ENCODE measurements at regions not wholly inside any gene's neighbourhood (a gene's known extent, or its start where the extent isn't known, plus 50 kb on each side); places are given as distances from the start of the nearest gene placed in this dataset.
"Not testable (repeated sequence)": the region's sequence is repeated elsewhere in the genome, so short reads cannot be mapped to it uniquely, and the experiment has no call there.

DNA sequence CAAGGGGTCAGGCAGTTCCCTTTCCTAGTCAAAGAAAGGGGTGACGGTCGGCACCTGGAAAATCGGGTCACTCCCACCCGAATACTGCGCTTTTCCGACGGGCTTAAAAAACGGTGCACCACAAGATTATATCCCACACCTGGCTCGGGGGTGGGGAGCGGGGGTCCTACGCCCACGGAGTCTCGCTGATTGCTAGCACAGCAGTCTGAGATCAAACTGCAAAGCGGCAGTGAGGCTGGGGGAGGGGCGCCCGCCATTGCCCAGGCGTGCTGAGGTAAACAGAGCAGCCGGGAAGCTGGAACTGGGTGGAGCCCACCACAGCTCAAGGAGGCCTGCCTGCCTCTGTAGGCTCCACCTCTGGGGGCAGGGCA, 1890.5 kb upstream of the FLRT2 start:
- H3K27ac ChIP-seq (ENCODE audit: low read depth, low read length); DNase-seq (ENCODE audit: low read depth in 4 of 6, low spot score in 6 of 6): not testable (repeated sequence)
- 90% methylated on average over 6 of the region's 18 CpGs for WGBS (ENCODE audit: insufficient coverage)

GRCh38 chr14:83646228-83646627, 1883.7 kb upstream of the FLRT2 start:
- H3K27ac ChIP-seq (ENCODE audit: low read depth, low read length), result no peak overlapping the region
- WGBS (ENCODE audit: insufficient coverage), result no CpG with 5 or more reads among the region's 1 CpG
- no peaks in the 10 kb centered on the region for H3K27me3 ChIP-seq (ENCODE audit: control insufficient read depth, insufficient read depth, low read length)

More for the DNA sequence above, 1890.5 kb upstream of the FLRT2 start:
- not testable (repeated sequence) for H3K9me3 ChIP-seq (ENCODE audit: control insufficient read depth, insufficient read depth, low read length); H3K36me3 ChIP-seq (ENCODE audit: control insufficient read depth, insufficient read depth, low read length); H3K27me3 ChIP-seq (ENCODE audit: control insufficient read depth, insufficient read depth, low read length); H3K4me1 ChIP-seq (ENCODE audit: control insufficient read depth, insufficient read depth, low read length); H3K4me3 ChIP-seq (ENCODE audit: low read depth, low read length)

DNA sequence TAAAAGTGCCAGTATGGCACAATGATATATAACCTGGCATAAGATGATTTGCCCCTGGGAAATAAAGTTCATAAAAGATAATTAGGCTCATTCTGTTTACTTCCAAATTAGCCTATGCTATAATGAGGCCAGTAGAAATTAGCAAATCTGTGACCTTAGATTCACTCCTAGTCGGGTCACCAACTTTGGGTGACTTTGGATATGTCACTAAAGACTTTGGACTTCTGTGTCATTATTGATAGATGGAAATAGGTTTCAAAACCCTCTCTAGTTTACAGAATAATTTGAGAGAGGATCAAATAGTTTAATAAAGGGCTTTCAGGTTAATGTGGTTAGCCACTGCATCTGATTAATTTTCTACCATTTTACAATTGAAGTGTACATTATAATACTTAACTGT, 1869.3 kb upstream of the FLRT2 start:
- DNase-seq (ENCODE audit: low read depth in 4 of 6, low spot score in 6 of 6), result no peak
- H3K27me3 ChIP-seq (ENCODE audit: control insufficient read depth, insufficient read depth, low read length), result no peaks in the 10 kb centered on the region
- H3K9me3 ChIP-seq (ENCODE audit: control insufficient read depth, insufficient read depth, low read length), result no peaks in the 10 kb centered on the region
- no peak overlapping the region for H3K4me3 ChIP-seq (ENCODE audit: low read depth, low read length)
- H3K36me3 ChIP-seq (ENCODE audit: control insufficient read depth, insufficient read depth, low read length), result no peaks in the 10 kb centered on the region
- H3K4me1 ChIP-seq (ENCODE audit: control insufficient read depth, insufficient read depth, low read length), result no peaks in the 10 kb centered on the region
- H3K27ac ChIP-seq (ENCODE audit: low read depth, low read length), result no peak overlapping the region
- WGBS (ENCODE audit: insufficient coverage), result 100% methylated on average over 1 of the region's 1 CpG

More at GRCh38 chr14:83646228-83646627, 1883.7 kb upstream of the FLRT2 start:
- H3K4me1 ChIP-seq (ENCODE audit: control insufficient read depth, insufficient read depth, low read length), result no peaks in the 10 kb centered on the region
- H3K36me3 ChIP-seq (ENCODE audit: control insufficient read depth, insufficient read depth, low read length), result no peaks in the 10 kb centered on the region
- H3K4me3 ChIP-seq (ENCODE audit: low read depth, low read length), result no peak overlapping the region
- DNase-seq (ENCODE audit: low read depth in 4 of 6, low spot score in 6 of 6), result peak in 2 of 6 donors; percentile 38 to 40
- H3K9me3 ChIP-seq (ENCODE audit: control insufficient read depth, insufficient read depth, low read length), result no peaks in the 10 kb centered on the region

DNA sequence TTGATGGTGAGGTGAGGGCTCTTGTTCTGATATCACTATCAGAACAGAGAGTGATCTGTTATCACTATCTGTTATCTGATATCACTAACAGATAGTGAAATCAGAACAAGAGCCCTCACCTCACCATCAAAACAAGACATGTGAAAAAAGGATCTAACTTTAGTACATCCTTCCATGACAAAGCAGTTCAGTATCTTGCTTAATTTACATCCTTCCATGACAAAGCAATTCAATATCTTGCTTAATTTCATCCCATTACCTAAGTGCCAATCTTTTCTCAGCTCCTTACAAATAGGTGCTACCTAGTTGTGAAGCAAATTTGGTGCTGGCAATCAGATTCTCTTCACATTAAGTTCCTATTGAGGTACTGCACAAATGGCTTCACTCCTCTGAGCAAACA, 1865.6 kb upstream of the FLRT2 start:
- DNase-seq (ENCODE audit: low read depth in 4 of 6, low spot score in 6 of 6), result no peak
- Histone ChIP-seq H3K4me1 (ENCODE audit: control insufficient read depth, insufficient read depth, low read length) (no peaks in the 10 kb centered on the region), H3K4me3 (ENCODE audit: low read depth, low read length) (no peak overlapping the region), H3K36me3 (ENCODE audit: control insufficient read depth, insufficient read depth, low read length) (no peaks in the 10 kb centered on the region), H3K27ac (ENCODE audit: low read depth, low read length) (no peak overlapping the region), H3K27me3 (ENCODE audit: control insufficient read depth, insufficient read depth, low read length) (no peaks in the 10 kb centered on the region), H3K9me3 (ENCODE audit: control insufficient read depth, insufficient read depth, low read length) (no peaks in the 10 kb centered on the region)

- Histone ChIP-seq H3K36me3 (ENCODE audit: control insufficient read depth, insufficient read depth, low read length) (no peaks in the 10 kb centered on the region), H3K4me3 (ENCODE audit: low read depth, low read length) (no peak overlapping the region), H3K27me3 (ENCODE audit: control insufficient read depth, insufficient read depth, low read length) (no peaks in the 10 kb centered on the region), H3K27ac (ENCODE audit: low read depth, low read length) (no peak overlapping the region), H3K9me3 (ENCODE audit: control insufficient read depth, insufficient read depth, low read length) (peaks cover 2% of the 10 kb centered on the region), H3K4me1 (ENCODE audit: control insufficient read depth, insufficient read depth, low read length) (no peaks in the 10 kb centered on the region)
- whole genome bisulfite sequencing (ENCODE audit: insufficient coverage), result no CpG with 5 or more reads among the region's 1 CpG
- DNase-seq (ENCODE audit: low read depth in 4 of 6, low spot score in 6 of 6), result no peak
Measured at GRCh38 chr14:83689265-83689664, 1840.7 kb upstream of the FLRT2 start.

DNA sequence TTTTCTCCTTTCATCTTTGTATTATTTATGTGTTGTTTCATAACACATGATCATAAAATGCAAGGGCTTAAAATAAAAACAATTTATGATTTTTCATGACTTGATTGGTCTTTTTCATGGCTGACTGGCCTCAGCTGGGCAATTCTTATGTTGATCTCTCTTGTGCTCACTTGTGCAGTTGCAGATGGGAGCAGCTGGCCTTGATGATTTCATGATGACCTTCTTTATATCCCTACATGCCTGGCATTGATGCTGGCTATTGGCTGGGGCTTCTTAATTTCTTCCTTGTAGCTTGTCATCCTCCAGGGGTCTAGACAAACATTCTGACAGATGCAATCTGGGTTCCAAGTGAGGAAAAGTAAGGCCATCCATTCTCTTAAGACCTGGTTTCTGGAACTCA, 1832.8 kb upstream of the FLRT2 start:
- H3K4me3 ChIP-seq (ENCODE audit: low read depth, low read length), result no peak overlapping the region
- H3K27me3 ChIP-seq (ENCODE audit: control insufficient read depth, insufficient read depth, low read length), result no peaks in the 10 kb centered on the region
- no peak for DNase-seq (ENCODE audit: low read depth in 4 of 6, low spot score in 6 of 6)
- no peaks in the 10 kb centered on the region for H3K9me3 ChIP-seq (ENCODE audit: control insufficient read depth, insufficient read depth, low read length)
- no peak overlapping the region for H3K27ac ChIP-seq (ENCODE audit: low read depth, low read length)
- no peaks in the 10 kb centered on the region for H3K36me3 ChIP-seq (ENCODE audit: control insufficient read depth, insufficient read depth, low read length)
- H3K4me1 ChIP-seq (ENCODE audit: control insufficient read depth, insufficient read depth, low read length), result no peaks in the 10 kb centered on the region

DNA sequence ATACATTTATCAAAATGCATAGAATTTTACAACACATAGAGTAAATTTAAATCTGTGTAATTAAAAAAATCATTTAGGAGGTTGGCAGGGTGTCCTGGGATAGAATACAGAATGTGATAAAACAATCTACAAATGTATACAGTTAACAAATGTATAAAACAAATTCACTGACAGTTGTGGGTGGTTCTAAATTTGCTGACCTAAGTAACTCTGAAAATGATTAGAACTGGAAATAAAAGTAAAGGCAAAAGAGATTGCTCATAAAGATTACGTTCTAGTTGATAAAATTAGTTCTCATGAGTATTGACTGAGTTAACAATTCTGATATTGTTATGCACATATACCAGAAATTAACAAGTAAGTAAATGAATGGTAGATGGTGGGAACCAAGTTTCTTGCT, 1827.3 kb upstream of the FLRT2 start:
- Histone ChIP-seq H3K4me3 (ENCODE audit: low read depth, low read length) (no peak overlapping the region), H3K27me3 (ENCODE audit: control insufficient read depth, insufficient read depth, low read length) (no peaks in the 10 kb centered on the region), H3K27ac (ENCODE audit: low read depth, low read length) (no peak overlapping the region), H3K36me3 (ENCODE audit: control insufficient read depth, insufficient read depth, low read length) (no peaks in the 10 kb centered on the region), H3K4me1 (ENCODE audit: control insufficient read depth, insufficient read depth, low read length) (no peaks in the 10 kb centered on the region), H3K9me3 (ENCODE audit: control insufficient read depth, insufficient read depth, low read length) (no peaks in the 10 kb centered on the region)
- no peak for DNase-seq (ENCODE audit: low read depth in 4 of 6, low spot score in 6 of 6)
- WGBS (ENCODE audit: insufficient coverage), result no CpG with 5 or more reads among the region's 1 CpG

DNA sequence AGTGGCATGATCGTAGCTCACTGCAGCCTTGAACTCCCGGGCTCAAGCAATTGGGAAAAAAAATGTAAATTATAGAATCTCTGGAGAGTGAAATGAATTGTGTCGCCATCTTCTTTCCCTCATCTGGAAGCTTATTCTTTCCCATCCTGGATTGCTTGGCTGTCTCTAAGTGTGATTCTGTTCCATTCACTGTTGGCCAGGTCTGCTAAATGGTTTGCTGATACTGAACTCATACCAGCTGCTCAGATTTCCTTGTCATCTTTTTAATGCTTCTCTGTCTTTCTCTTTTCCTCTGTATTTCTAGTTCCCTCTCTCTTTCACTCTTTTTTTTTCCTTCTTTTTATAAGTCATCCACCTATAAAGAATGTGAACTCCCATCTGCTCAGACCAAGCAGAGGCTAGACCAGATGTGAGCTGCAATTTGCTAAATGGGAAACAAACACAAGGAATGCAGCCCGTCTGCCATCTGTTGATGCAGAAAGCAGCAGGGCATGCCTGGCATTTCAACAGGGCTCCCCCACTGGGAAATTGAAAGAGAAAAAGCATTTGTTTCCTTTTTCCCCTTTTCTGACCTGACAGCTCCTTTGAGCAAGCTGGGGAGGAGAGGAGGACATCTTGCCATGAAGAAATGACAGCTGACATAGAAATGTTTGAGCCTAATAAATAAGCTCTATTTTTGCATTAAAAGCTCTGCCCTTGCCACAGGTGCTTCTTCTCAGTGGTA, 1823.6 kb upstream of the FLRT2 start:
- Histone ChIP-seq H3K9me3 (ENCODE audit: control insufficient read depth, insufficient read depth, low read length) (peaks cover 3% of the 10 kb centered on the region), H3K27ac (ENCODE audit: low read depth, low read length) (no peak overlapping the region), H3K36me3 (ENCODE audit: control insufficient read depth, insufficient read depth, low read length) (no peaks in the 10 kb centered on the region), H3K4me3 (ENCODE audit: low read depth, low read length) (no peak overlapping the region), H3K27me3 (ENCODE audit: control insufficient read depth, insufficient read depth, low read length) (no peaks in the 10 kb centered on the region), H3K4me1 (ENCODE audit: control insufficient read depth, insufficient read depth, low read length) (no peaks in the 10 kb centered on the region)
- DNase-seq (ENCODE audit: low read depth in 4 of 6, low spot score in 6 of 6), result peak in 4 of 6 donors; percentile 13 to 81 (median 48)
- 46% methylated on average over 2 of the region's 4 CpGs for WGBS (ENCODE audit: insufficient coverage)

GRCh38 chr14:83707056-83707455, 1822.9 kb upstream of the FLRT2 start:
- no peaks in the 10 kb centered on the region for H3K36me3 ChIP-seq (ENCODE audit: control insufficient read depth, insufficient read depth, low read length)
- no peak overlapping the region for H3K27ac ChIP-seq (ENCODE audit: low read depth, low read length)
- no peak for DNase-seq (ENCODE audit: low read depth in 4 of 6, low spot score in 6 of 6)
- 75% methylated on average over 1 of the region's 2 CpGs for WGBS (ENCODE audit: insufficient coverage)
- peaks cover 3% of the 10 kb centered on the region for H3K9me3 ChIP-seq (ENCODE audit: control insufficient read depth, insufficient read depth, low read length)
- H3K4me1 ChIP-seq (ENCODE audit: control insufficient read depth, insufficient read depth, low read length), result no peaks in the 10 kb centered on the region
- H3K27me3 ChIP-seq (ENCODE audit: control insufficient read depth, insufficient read depth, low read length), result no peaks in the 10 kb centered on the region
- no peak overlapping the region for H3K4me3 ChIP-seq (ENCODE audit: low read depth, low read length)

DNA sequence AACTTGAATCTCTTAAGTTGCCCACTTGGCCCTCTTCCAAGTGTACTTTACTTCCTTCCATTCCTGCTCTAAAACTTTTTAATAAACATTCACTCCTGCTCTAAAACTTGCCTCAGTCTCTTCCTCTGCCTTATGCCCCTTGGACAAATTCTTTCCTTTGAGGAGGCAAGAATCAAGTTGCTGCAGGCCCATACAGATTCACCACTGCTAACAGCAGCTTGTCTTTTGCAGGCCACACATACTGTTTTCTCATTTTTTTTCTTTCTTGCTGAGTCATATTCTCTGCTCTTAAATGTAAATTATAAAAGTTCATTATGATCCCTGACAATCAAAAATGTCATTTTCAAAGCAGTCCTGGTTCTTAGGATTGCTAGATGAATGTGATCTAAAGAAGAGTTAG, 1820.8 kb upstream of the FLRT2 start:
- Histone ChIP-seq H3K4me1 (ENCODE audit: control insufficient read depth, insufficient read depth, low read length) (no peaks in the 10 kb centered on the region), H3K36me3 (ENCODE audit: control insufficient read depth, insufficient read depth, low read length) (no peaks in the 10 kb centered on the region), H3K4me3 (ENCODE audit: low read depth, low read length) (no peak overlapping the region), H3K27ac (ENCODE audit: low read depth, low read length) (no peak overlapping the region), H3K27me3 (ENCODE audit: control insufficient read depth, insufficient read depth, low read length) (no peaks in the 10 kb centered on the region), H3K9me3 (ENCODE audit: control insufficient read depth, insufficient read depth, low read length) (peaks cover 3% of the 10 kb centered on the region)
- no peak for DNase-seq (ENCODE audit: low read depth in 4 of 6, low spot score in 6 of 6)
